ENCODE measurements at regions not wholly inside any gene's neighbourhood (a gene's known extent, or its start where the extent isn't known, plus 50 kb on each side); places are given as distances from the start of the nearest gene placed in this dataset.

GRCh38 chr14:43249591-43249990 lies 1257.5 kb downstream of the FSCB start:
- no peak for DNase-seq
- intact Hi-C loops (cut with DNase I; ENCODE audit: low total_unique reads) = no loop called here
- TF ChIP-seq POLR2A (IDR thresholded peaks at IDR 0.05) = no peak
- TF ChIP-seq, protein P1, sequence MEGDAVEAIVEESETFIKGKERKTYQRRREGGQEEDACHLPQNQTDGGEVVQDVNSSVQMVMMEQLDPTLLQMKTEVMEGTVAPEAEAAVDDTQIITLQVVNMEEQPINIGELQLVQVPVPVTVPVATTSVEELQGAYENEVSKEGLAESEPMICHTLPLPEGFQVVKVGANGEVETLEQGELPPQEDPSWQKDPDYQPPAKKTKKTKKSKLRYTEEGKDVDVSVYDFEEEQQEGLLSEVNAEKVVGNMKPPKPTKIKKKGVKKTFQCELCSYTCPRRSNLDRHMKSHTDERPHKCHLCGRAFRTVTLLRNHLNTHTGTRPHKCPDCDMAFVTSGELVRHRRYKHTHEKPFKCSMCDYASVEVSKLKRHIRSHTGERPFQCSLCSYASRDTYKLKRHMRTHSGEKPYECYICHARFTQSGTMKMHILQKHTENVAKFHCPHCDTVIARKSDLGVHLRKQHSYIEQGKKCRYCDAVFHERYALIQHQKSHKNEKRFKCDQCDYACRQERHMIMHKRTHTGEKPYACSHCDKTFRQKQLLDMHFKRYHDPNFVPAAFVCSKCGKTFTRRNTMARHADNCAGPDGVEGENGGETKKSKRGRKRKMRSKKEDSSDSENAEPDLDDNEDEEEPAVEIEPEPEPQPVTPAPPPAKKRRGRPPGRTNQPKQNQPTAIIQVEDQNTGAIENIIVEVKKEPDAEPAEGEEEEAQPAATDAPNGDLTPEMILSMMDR (IDR thresholded peaks at IDR 0.05 in 8 of 11, conservative IDR thresholded peaks at IDR 0.05 in 3 of 11) = no peak
- TF ChIP-seq POLR2AphosphoS5 (IDR thresholded peaks at IDR 0.05) = no peak
- Histone ChIP-seq H3K27ac (no peak overlapping the region), H3K4me1 (no peaks in the 10 kb centered on the region), H3K4me3 (no peak overlapping the region), H3K9me3 (peaks cover 0 to 11% (median 4%) of the 10 kb centered on the region in 8 donors), H3K36me3 (no peaks in the 10 kb centered on the region), H3K27me3 (replicated peaks in 1 of 7) (no peaks in the 10 kb centered on the region)
- WGBS, 5 donors = 54 to 66% (median 65%) methylated on average over 3 of the region's 3 CpGs

GRCh38 chr14:43249116-43249515 lies 1258.0 kb downstream of the FSCB start:
- DNase-seq = no peak
- Histone ChIP-seq H3K36me3 (no peaks in the 10 kb centered on the region), H3K4me3 (no peak overlapping the region), H3K27me3 (replicated peaks in 1 of 7) (no peaks in the 10 kb centered on the region), H3K27ac (no peak overlapping the region), H3K4me1 (no peaks in the 10 kb centered on the region), H3K9me3 (peaks cover 0 to 11% (median 4%) of the 10 kb centered on the region in 8 donors)
- TF ChIP-seq, protein P1 (IDR thresholded peaks at IDR 0.05 in 8 of 11, conservative IDR thresholded peaks at IDR 0.05 in 3 of 11) = no peak
- TF ChIP-seq POLR2AphosphoS5 (IDR thresholded peaks at IDR 0.05) (no peak), POLR2A (IDR thresholded peaks at IDR 0.05) (no peak)
- intact Hi-C loops (cut with DNase I; ENCODE audit: low total_unique reads) = no loop called here

DNA sequence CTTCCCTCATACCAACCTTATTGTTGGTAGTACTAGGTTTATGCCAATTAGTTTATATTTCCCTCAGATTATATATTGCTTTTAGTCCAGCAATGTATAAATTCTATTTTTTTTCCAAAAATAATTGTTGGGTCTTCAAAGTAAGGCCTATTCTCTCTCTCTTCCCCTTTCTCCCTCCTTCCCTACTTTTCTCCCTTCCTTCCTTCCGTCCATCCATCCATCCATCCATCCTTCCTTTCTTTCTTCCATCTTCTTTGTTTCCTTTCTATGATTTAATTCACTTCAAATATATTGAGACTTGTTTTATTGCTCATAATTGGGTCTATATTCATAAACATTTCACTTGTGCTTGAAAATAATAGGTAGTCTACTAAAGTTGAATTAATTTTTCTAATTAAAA lies 1259.2 kb downstream of the FSCB start:
- TF ChIP-seq POLR2AphosphoS5 (IDR thresholded peaks at IDR 0.05) (no peak), POLR2A (IDR thresholded peaks at IDR 0.05) (no peak)
- TF ChIP-seq, protein P1 (IDR thresholded peaks at IDR 0.05 in 8 of 11, conservative IDR thresholded peaks at IDR 0.05 in 3 of 11) = no peak
- H3K27me3 ChIP-seq (replicated peaks in 1 of 7) = no peaks in the 10 kb centered on the region
- 65 to 82% (median 73%) methylated on average over 1 of the region's 1 CpG for WGBS, 5 donors
- H3K9me3 ChIP-seq = peaks cover 0 to 11% (median 4%) of the 10 kb centered on the region in 8 donors
- H3K27ac ChIP-seq = no peak overlapping the region
- no peaks in the 10 kb centered on the region for H3K36me3 ChIP-seq
- no peak overlapping the region for H3K4me3 ChIP-seq
- DNase-seq = no peak
- intact Hi-C loops (cut with DNase I; ENCODE audit: low total_unique reads) = no loop called here
- H3K4me1 ChIP-seq = no peaks in the 10 kb centered on the region

DNA sequence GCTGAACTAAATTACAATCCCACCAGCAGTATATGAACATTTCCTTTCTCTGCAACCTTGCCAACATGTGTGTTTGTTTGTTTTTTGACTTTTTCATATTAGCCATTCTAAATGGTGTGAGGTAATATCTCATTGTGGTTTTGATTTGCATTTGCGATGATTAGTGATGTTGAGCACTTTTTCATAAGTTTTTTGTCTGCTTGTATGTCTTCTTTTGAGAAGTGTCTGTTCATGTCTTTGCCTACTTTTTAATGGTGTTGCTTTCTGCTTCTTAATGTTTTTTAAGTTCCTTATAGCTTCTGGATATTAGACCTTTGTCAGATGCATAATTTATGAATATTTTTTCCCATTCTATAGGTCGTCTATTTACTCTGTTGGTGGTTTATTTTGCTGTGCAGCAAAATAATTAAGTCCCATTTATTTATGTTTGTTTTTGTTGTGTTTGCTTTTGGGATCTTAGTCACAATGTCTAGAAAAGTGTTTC lies 1262.9 kb downstream of the FSCB start:
- DNase-seq = no peak
- intact Hi-C loops (cut with DNase I; ENCODE audit: low total_unique reads) = no loop called here
- WGBS, 5 donors = 59 to 87% (median 77%) methylated on average over 2 of the region's 2 CpGs

More for the DNA sequence above, 1262.9 kb downstream of the FSCB start:
- Histone ChIP-seq H3K4me1 (no peaks in the 10 kb centered on the region), H3K27me3 (replicated peaks in 1 of 7) (no peaks in the 10 kb centered on the region), H3K4me3 (no peak overlapping the region), H3K27ac (no peak overlapping the region), H3K9me3 (peaks cover 0 to 11% (median 4%) of the 10 kb centered on the region in 8 donors), H3K36me3 (no peaks in the 10 kb centered on the region)
- no peak for TF ChIP-seq POLR2A (IDR thresholded peaks at IDR 0.05)
- TF ChIP-seq, protein P1 (IDR thresholded peaks at IDR 0.05 in 8 of 11, conservative IDR thresholded peaks at IDR 0.05 in 3 of 11) = no peak

Measured in spleen (tissue), 11 donors.